HG03196 (cell line): ENCODE measurements at regions not wholly inside any gene's neighbourhood (a gene's known extent, or its start where the extent isn't known, plus 50 kb on each side); places are given as distances from the start of the nearest gene placed in this dataset.
"Not testable (repeated sequence)": the region's sequence is repeated elsewhere in the genome, so short reads cannot be mapped to it uniquely, and the experiment has no call there.

Experiments used
- ATAC-seq: cut with Tn5 transposase; IDR thresholded peaks from one replicate; pipeline ENCODE4 v1.9.1; 2021; ENCODE audit not compliant: unreplicated experiment

DNA sequence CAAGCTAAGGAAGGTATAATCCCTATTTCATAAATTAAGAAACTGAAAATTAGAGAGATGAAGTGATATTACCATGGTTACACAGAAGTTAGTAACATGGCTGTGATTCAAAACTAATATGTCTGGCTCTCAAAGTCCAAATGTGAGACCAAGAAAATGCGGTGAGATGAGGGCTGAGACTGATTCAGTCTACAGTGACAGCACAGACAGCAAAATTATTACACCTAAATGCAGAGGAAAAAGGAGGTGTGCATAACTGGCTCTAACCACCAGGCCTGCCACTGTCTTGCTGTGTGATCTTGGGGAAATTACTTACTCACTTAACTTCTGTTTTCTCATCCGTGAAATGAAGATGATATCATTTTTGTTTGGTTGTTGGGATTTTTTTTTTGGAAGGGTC, 270.0 kb upstream of the SOX9 start:
- ATAC-seq, result peak; percentile 37

DNA sequence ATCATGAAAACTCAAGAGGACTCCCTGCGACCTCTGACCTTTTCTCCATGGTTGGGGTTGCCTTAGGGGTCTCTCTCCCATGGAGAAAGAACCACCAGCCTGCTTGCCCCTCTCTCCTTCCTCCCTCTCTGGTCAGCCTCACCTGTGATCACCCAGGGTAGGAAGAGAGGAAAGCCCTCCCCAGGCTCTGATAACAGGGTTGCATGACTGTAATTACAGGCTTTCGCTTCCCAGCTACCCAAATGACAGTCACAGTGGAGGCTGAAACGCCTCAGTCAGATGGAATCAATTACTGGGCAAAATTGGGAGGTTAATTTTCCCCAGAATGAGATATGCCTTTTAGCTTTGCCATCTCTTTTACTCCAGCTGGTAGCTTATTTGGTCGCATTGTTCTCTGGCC, 265.8 kb upstream of the SOX9 start:
- ATAC-seq, result no peak

DNA sequence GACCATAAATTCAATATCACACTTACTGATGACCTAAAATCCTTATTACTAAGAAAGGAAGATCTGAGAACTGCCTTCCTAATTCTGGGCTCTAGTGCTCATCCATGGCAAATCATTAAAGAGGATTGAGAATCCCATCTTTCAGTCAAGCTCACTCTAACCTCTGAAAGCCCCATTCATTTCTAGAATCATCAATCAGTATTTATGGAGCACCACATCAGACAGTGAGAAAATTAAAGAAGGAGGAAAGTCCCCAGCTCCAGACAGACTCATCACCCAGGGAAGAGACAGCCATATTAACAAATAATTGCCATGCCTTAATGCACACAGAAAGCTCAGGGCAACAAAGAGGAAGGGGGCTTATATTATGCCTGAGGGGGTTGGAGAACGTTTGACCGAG, 256.1 kb upstream of the SOX9 start:
- ATAC-seq, result no peak

DNA sequence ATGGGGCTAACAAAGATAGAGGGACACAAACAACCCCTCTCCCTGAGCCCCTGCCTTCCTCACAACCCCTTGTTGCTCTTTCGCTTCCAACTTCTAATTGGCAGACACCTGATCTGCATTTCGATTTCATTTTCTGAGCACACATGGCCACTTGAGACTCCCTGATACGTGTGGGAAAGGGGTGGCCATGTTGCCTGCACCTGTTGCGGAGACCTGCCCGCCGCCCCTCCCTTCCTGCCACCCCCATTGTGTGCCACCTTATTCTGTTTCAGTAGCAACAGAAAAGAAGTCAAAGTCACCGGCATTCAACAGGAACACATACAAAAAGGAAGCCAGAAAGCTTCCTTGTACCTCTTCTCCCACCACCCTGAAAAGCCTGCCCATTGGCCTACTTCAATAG, 254.7 kb upstream of the SOX9 start:
- no peak for ATAC-seq

DNA sequence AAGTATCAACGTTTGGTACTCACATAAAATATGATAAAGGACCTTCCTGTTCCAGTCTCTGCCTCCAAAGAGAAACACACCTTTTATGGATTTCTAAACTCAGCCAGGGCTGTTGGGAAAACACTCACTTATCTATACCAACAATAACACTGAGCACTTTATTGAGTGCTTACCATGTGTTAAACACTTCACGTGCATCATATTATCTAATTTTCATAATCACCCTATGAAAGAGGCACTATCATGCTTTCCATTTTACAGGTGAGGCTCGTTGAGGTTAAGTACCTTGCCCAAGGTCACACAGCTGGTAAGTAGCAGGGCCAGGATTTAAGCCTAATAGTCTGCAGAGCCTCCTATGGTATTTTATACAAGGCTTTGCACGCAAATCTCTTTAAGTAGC, 251.5 kb upstream of the SOX9 start:
- ATAC-seq, result no peak

DNA sequence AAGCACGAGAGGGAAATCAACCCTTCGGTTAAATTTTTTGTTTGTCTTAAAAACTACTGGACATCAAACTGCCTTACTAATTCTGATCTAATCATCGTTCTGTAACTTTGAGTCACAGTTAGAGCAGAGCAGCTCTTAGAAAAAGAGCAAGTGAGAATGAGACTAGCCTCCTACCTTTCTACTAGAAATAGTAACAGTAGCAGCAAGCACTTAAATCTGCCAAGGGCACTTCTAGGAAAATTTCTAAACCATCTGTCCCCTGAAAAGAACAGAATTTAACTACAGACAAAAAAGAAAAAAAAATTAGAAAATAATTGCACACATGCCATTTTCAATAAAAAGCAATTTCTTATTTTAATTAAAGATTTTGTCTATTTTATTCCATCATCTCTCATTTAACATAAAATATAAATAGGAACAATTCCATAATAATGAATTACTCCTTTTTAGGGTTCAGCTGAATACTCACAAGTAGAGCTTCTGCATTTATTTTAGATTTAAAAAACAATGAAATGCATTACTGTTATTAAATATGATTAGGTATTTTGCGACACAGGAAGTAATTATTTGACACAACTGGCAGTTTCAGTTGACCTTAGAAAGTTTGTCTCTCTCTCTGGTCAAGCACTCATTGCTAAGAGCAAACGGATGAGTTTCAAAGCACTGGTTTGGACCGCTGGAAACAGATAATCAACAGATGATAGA, 250.8 kb upstream of the SOX9 start:
- no peak for ATAC-seq

DNA sequence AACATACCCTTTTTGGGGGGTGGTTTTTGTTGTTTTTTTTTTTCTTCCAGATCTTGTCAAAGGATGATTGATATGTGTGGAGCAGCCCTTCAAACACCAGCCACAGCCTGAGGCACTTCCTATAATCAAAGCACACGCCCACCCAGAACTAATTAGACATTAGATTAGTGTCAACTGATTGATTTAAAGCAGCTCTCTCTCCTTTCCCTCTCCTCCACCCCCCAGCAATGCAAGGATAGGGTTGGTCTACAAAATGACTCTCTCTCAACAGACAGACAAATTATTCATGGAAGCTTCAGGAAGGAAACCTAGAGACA, 250.3 kb upstream of the SOX9 start:
- no peak for ATAC-seq

DNA sequence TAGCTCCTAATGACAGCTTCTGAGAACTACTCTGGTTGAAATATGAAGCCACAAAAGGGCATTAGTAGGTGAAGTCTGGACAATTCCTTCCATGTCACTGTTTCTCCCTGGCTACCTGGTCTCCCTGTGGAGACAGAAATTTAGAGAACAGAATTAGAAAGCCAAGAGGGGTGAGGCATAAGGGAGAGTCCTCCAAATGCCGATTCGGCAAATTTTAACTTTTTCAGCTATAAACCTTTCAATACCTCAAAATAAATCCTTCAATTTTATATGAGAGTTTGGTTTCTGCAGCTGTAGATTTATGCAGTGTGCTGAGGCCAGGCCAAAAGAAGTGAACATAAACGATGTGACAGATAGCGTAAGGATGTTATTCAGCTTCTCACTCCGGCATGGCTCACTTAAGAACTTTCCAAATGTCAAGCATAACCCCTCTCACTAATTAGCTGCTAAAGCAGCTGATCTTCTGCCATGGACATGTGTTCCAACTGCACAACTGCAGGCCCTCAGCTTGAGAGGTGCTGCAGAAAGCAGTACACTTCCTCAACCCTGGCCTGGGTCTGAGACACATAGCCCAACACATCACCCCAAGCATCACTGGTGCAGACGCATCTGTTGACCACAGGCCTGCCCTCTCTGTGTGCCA, 247.9 kb upstream of the SOX9 start:
- no peak for ATAC-seq

DNA sequence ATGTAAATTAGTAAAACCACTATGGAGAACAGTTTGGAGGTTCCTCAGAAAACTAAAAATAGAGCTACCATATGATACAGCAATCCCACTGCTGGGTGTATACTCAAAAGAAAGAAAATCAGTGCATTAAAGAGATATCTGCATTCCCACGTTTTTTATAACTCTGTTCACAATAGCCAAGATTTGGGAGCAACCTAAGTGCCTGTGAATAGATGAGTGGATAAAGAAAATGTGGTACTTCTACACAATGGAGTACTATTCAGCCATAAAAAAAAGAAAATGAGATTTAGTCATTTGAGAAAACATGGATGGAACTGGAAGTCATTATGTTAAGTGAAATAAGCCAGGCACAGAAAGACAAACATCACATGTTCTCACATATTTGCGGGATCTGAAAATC, 246.0 kb upstream of the SOX9 start:
- ATAC-seq, result not testable (repeated sequence)

DNA sequence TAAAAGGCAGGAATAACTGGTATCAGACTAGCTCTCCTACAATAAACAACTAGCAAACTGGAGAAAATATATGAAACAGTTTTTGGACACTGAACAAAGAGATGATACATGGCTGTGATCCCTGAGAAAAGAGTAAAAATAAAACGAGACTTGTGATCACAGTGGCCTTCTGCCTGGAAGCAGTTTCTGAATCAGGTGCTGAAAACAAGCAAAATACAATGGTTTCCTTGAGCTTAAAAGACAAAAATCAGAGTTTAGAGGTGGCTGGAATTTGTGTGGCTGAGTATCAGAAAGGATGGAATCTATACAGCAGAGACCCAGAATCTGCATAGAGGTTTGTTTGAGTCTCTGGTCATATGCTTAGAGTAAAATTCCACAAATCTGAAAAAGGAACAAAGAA, 242.5 kb upstream of the SOX9 start:
- no peak for ATAC-seq

DNA sequence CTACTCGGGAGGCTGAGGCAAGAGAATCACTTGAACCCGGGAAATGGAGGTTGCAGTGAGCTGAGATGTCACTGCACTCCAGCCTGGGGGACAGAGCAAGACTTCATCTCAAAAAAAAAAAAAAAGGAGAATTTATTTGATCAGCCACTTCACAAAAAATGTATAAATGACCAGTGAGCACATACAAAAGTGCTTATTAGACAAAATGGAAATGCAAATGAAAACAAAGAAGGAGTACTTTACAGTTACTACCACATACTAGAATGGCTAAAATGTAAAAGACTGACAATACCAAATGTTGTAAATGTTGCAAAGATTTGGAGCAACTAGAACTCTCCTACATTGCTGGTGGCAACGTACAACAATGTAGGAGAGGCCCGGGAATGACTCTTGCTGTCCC, 241.8 kb upstream of the SOX9 start:
- no peak for ATAC-seq

DNA sequence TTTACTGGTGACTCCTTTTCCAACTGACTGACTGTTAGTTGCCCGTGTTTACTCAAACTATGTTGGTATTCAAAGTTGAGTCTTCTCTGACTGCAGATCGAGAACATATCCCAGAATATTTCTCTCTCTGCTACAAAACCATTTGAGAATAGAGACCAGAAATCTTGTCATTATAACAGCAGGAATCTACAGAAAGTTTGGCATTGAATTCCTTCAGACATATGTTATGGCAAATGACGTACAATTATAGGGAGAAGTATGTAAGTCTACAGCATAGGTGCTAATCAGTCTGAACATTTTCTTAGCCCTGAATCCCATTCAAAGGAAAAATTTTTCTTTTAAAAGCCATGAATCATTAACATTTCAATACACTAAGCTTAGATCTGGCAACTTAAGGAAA, 239.8 kb upstream of the SOX9 start:
- ATAC-seq, result no peak

DNA sequence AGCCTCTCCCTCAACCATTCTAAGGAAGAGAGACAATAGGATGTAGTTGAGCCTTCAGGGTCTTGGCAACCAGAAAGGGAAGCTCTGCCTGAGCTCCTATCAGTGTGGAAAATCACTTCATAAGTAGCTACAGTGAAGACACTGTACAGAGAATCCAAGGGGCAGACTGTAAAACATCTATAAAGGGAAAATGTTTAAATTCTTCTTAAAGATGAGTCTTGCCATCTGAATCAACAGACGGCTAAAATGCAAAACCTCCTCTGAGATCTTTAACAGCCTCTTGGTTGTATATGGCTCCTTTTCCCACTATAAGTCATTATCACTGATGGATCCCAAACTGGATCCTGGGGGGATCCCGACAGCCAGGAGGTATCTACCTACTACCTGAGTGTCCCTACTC, 239.2 kb upstream of the SOX9 start:
- no peak for ATAC-seq

DNA sequence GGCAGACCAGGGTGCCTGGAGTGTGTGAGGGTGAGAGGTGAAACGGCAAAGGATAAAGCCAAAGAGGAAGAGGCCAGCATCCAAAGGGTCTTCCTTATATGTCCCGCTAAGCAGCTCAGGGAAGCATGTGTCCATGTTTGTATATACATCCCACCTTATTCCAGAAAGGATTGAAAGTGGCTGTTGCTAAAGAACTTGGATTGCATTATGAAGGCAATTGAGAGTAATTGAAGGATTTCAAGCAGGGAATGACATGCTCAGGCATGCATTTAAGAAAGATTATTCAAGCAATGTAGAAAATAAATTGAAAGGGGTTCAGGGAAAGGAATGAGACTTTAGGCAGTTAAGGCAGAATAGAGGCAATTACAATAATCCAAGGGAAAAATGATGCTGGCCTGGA, 237.6 kb upstream of the SOX9 start:
- no peak for ATAC-seq

DNA sequence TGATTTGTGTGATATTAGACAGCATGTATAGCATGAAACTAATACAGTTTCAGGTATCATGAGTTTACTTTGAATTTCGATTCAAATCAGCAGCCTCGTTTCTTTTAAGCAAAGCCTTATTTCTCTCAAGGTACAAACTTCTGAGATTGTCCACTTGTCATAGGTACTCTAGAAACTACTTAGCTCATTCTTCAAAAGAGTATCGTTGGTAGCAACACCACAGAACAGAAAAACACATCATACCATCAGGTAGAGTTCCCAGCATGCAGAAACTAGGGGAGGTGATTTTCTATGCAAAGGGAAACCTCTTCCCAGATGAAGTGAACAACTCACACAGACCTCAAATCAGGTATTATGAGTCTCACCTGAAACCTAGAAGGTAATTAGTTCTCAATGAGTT, 237.0 kb upstream of the SOX9 start:
- ATAC-seq, result no peak

DNA sequence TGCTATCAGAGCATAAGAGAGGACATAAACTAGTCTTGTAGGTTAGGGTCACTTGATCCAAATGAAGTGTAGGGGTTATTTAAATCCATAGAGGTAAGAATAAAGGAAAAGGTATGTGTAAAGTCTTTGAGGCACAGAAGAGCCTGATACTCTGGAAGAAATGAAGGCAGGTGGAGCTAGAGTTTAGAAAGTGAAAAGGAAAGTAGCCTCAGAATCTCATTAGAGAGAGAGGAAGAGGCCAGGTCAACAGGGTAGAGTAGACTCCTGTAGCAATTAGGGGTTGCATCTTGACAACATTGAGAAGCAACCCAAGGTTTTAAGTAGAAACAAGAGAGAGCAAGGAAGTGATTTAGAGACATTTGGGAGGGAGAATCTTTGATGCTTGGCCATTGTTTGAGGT, 235.2 kb upstream of the SOX9 start:
- no peak for ATAC-seq

DNA sequence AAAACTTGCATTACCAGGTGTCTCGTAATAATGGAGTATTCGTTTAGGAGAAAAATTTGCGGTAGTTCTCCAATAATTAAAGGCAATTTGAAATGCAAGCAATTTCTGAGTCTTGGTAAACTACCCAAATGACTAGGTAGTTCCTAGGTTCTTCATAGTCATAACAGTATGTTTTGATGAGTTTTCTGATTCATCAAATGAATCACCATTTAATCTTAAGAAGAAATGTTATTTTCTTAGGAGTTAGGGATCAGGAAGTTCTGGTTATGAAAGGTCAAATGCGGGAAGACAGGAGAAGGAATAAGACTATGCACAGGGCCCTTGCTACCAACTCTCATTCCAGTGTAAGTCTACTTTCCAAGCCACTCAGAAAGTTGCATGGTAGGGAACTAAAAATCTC, 221.5 kb upstream of the SOX9 start:
- ATAC-seq, result no peak

DNA sequence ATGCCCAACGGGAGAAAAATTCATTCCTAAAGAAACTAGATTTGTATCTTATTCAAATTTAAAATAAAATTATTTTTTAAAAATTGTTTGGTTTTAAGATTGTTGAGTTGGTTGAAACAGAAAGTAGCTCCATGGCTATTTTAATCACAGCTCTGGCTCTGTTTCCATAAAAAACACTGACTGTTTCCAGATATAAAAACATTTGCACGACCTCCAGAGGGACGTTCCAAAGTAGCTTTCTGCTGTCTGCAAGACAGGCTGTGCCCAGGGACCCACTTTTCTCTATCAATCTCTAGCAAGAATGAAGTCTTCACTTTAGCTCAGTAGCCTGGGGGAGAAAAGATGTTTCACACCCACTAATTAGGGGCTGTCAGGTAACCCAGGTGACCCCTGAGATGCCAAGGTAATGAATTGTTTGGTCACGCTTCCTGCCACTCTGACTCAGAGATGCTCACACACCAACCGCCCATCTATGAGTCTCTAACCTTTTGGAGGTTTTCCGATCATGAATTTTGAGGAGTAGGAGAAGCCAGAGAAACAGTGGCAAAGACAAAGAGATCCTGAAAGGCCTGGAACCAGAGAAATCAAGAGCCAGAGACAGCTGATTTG, 220.1 kb upstream of the SOX9 start:
- ATAC-seq, result no peak

DNA sequence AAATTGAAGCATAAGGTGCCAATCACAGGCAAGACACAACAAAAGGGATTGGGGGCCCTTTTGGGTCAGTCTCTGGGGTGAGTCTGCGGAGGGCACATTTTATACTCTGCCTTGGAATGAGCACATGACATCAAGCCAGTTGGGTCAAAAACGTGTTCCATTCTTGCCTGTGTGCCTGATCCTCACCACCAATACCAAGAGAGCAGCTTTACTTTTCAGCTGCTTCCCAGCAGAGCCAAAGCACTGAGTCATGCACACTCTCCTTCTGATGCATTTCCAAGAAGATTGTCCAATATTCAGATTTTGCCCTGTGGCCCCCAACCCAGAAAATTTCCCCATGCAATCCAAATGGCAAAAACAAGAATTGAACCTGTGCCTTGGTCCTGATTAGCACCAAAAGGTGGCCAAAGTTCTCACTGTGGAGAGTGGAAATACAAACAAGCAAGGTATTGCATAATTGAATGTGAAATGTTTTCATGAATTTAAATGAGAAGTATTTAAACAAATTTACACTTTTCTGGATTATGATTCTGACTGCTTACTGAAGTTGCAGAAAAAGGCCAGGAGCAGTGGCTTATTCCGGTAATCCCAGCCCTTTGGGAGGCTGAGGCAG, 217.8 kb upstream of the SOX9 start:
- ATAC-seq, result no peak

DNA sequence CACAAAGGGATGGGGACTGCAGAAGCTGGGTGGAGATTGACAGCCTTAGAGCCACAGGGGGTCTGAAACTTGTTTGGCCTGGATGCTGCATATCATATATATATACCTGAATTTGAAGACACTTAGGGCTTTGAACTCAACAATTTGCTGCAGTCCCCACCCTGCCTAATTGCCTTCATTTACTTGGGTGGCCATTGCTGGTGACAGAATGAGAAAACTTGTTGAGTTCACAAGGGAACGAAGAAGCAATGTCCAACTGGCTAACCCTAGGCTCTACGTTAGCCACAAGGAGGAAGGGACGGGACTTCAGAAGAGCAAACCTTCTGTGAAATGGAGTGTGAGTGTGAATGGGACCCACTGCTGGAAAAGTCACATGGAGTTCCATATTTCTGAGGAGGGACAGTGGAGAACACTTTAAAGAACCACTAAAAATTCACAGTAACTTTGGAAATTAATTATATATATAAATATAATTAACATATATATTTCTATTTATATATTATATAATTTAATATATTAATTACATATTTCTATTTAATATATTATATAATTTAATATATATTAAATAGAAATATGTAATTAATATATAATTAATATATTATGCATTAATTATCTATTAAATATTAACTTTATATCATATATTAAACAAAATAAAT, 215.3 kb upstream of the SOX9 start:
- no peak for ATAC-seq

DNA sequence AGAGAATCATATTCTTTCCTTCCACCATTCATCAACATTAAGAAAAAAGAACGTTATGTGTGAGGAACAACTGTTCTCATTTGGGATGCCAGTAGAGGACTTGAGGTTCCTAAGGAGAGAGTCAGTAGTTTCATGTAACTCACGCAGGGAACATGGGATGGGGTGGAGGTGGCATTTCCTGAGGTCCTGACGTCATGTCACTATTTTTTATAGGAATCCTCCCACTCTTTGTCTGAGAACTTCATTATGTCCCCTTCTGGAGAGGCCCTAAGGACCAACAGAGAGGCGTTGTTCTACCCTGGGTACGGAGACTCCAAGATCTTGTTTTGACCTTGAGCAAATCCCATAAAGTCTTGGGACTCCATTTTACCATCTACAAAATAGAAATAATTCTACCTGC, 211.7 kb upstream of the SOX9 start:
- no peak for ATAC-seq

DNA sequence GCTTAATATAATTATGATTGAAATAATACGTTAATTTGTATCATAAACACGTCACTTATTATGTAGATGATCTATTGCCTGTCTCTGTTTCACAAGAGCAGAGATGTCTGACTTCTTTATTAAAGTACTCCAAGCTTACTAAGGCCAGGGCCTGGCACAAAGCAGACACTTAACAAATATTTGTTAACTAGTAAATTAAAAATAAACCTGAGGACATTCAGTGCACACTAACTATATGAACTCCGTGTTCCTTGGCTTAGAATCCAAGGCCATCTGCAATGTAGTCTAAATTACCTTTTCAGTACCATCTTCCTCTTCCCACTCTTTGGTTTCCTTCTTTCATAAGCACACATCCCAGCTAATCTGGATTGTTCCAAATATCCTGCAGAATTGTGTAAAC, 210.8 kb upstream of the SOX9 start:
- ATAC-seq, result no peak
